ENCODE measurements at regions not wholly inside any gene's neighbourhood (a gene's known extent, or its start where the extent isn't known, plus 50 kb on each side); places are given as distances from the start of the nearest gene placed in this dataset.

GRCh38 chr5:173783371-173783770, 104.8 kb upstream of the CPEB4 start:
- TF ChIP-seq EP300 (IDR thresholded peaks at IDR 0.05) (no peak), POLR2A (IDR thresholded peaks at IDR 0.05) (no peak), CTCF (IDR thresholded peaks at IDR 0.05) (no peak)
